Lower leg skin (tissue), 3 donors: ENCODE measurements at regions not wholly inside any gene's neighbourhood (a gene's known extent, or its start where the extent isn't known, plus 50 kb on each side); places are given as distances from the start of the nearest gene placed in this dataset.

Source experiments
- POLR2A ChIP-seq, 2 donors: fragments of 450-650 bp; IDR thresholded peaks; one replicate each; pipeline ENCODE4 v1.6.1; 2016 to 2017; ENCODE audit warnings: antibody characterized with exemption in 2 of 2, mild to moderate bottlenecking in 1 of 2, moderate library complexity in 1 of 2
- TF ChIP-seq, protein P1 (sequence below), 3 donors: fragments of 450-650 bp; IDR thresholded peaks; one replicate each; pipeline ENCODE4 v1.5.1; 2016; ENCODE audit warnings: antibody characterized with exemption in 3 of 3, mild to moderate bottlenecking in 3 of 3, moderate library complexity in 2 of 3

DNA sequence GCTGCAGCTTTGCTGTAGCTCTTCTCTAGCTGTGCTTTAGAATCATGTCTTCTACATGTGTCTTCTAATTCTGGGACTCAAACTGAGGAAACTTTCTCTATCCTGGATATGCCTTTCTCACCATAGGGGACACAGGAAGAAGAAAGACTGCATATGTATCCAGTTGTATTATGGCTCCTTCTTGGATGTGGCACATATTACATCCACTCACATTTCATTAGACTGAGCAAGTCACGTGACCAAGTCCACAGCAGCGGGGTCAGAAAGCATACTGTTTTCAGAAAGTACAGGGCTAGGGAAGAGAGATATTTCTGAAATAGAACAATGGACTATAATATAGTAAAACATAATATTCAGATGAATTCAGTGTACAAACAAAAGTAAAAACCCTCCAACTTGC is 187.6 kb upstream of the RIMS1 start:
- TF ChIP-seq, protein P1, sequence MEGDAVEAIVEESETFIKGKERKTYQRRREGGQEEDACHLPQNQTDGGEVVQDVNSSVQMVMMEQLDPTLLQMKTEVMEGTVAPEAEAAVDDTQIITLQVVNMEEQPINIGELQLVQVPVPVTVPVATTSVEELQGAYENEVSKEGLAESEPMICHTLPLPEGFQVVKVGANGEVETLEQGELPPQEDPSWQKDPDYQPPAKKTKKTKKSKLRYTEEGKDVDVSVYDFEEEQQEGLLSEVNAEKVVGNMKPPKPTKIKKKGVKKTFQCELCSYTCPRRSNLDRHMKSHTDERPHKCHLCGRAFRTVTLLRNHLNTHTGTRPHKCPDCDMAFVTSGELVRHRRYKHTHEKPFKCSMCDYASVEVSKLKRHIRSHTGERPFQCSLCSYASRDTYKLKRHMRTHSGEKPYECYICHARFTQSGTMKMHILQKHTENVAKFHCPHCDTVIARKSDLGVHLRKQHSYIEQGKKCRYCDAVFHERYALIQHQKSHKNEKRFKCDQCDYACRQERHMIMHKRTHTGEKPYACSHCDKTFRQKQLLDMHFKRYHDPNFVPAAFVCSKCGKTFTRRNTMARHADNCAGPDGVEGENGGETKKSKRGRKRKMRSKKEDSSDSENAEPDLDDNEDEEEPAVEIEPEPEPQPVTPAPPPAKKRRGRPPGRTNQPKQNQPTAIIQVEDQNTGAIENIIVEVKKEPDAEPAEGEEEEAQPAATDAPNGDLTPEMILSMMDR (IDR thresholded peaks at IDR 0.05) = no peak
- no peak for TF ChIP-seq POLR2A (IDR thresholded peaks at IDR 0.05)
